Stimulated activated CD4-positive, alpha-beta T cell treated with anti-CD3 and anti-CD28 coated beads, Interleukin-15, amount 100 ng/mL, for 48 hours (primary cell): ENCODE measurements at regions not wholly inside any gene's neighbourhood (a gene's known extent, or its start where the extent isn't known, plus 50 kb on each side); places are given as distances from the start of the nearest gene placed in this dataset.

Experiments
- DNase-seq, 2 donors: peaks; one replicate each; pipeline ENCODE4 v3.0.0-alpha.2; 2020; ENCODE audit warnings: low read depth in 2 of 2

DNA sequence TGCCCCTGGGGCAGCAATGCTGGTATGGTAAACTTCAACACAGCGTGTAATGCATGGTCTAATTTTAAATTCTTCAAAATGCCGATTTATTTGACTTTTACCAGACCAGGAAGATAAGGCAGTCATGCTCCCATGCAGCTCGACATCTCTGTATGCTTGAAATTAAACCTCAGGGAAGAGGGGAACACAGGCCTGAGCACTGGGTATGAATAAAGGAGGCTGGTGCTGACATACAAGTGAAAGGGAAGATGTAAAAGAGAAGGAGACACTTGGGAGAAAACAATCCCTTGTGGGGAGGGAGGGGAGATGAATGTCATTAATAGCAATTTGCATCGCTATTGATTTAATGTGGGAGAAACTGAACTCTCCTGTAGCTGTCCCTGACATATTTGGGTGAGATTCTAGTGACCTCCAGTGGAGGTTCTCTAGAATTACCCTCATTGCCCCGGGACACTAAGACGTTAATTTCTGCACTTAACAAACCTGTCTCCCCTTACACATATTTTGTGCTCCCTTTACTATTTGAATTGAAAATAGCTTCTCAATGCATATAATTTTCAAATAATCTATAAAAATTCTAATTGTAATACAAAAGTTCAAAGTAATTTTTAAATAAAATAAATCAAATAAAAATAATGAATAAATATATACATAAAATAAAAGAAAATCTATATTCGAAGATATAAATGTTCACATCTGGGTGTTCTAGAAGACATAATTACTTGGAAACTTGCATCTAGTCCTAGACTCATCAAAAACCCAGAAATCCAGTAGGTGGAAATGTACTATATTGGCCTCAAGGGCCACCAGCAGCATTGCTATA, 283.1 kb downstream of the LMX1A start:
- no peak for DNase-seq

DNA sequence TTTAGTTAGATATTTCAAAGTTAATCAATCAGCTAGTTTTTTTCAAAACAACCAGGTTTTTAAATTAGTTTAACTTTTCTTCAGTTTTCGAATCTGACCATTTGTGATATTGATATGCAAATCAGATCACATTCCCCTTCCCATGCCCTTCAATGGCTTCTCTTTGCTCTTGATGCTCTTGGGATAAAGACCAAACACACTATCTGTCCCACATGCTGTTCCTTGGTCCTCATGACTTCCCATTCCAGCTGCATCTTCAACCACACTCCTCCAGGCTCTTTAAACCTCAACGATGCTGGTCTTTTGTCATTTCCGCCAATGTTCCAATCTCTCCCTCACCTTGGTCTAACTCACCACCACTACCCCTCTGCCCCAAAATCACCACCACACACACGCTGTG, 285.8 kb downstream of the LMX1A start:
- DNase-seq: no peak

- DNase-seq: no peak
Observed at GRCh38 chr1:165069829-165070228, 286.7 kb downstream of the LMX1A start.

- no peak for DNase-seq
Observed at GRCh38 chr1:165068741-165069140, 287.8 kb downstream of the LMX1A start.

- no peak for DNase-seq
Observed at GRCh38 chr1:165067829-165068228, 288.7 kb downstream of the LMX1A start.

DNA sequence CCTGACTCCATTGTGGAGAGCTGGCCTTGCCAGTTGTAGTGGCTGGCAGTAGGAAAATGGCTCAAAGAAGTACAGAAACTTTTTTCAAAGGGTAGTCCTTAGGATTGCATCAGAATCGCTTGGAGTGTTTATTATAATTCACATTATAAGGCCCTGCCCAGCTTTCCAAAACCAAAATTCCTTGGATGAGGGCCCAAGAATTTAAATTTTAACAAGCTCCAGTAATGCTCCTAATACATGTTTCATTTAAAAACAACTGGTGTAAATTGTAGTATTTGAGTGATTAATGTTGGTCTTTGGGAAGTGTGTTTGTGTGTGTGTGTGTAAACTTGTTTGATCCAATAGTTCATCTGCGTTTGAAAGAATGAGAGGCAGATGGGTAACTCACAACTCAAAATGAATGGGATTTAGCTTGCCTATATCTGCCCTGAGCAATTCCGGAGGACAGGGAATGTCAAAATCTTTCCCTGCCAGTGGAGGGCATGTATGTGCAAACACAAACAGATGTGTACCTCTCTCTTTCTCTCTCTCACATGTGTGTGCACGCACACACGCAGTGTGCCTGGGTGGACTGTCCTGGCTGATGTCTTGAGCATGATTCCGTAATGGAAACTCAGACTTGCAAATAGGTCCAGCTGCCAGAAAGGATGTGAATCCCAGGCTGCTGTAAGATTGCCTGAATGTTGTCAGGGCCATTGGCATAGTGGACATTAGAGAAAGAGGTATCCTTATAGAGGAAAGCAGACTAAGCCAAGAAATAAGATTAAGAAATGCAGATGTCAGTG, 293.1 kb downstream of the LMX1A start:
- DNase-seq: no peak

GRCh38 chr1:165062346-165062745, 294.2 kb downstream of the LMX1A start:
- DNase-seq: no peak

DNA sequence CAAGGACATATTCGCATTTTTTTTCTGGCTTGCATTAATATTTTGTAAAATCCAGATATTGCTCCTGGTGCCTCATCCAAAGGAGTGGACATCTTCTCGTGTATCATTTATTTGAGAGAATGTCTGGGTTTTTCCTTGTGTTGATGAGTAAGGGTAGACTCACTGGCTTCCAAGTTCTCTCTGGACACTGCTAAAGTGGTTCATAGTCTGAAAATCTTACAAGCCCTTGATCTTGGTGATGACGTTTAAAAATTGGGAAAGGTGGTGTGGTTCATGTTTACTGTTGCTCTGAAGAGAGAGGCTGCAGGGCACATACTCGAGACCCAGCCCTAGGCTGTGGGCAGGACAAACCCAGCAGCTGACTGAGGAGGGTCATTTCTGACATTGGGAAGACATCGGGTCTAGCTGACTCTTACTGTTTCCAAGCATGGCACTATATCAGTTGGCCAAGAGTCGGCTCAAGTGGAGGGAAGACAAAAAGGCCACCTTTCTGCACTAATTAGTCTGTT, 296.2 kb downstream of the LMX1A start:
- DNase-seq: no peak

DNA sequence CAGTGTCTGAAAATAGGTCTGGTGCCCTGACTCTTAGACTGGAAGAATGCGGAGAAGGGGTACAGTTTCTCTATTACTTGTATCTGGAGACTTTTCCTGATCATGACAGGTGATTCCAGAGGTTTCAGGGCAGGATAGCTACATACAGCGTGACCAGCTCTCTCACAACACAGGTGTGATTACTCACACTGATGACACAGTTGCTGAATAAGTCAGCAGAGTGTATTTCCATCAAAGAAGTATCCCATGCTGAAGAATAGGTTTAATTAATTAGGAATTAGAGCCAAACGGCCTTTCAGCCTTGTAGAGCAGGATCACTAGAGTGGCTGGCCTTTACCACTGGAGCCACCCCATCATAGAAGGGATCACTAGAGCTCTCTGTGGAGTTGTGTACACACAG, 298.6 kb downstream of the LMX1A start:
- DNase-seq: no peak

- DNase-seq: no peak
Observed at GRCh38 chr1:165056914-165057313, 299.6 kb downstream of the LMX1A start.

DNA sequence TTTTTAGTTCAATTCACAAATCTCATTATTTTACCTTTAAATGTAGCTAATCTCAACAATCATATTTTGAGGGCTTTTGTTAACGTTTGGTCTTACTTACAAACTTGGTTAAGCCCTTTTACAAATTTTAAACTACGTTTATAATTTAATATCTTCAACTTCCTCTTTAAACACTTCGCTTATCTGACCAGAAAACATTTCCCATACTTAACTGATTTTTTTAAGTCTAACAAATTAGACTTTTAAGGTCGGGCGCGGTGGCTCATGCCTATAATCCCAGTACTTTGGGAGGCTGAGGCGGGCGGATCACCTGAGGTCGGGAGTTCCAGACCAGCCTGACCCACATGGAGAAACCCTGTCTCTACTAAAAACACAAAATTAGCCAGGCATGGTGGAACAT, 300.9 kb downstream of the LMX1A start:
- DNase-seq: no peak

GRCh38 chr1:165054627-165055026, 301.9 kb downstream of the LMX1A start:
- no peak for DNase-seq

GRCh38 chr1:165053351-165053750, 303.2 kb downstream of the LMX1A start:
- DNase-seq: no peak

- no peak for DNase-seq
Observed at GRCh38 chr1:165052936-165053335, 303.6 kb downstream of the LMX1A start.

GRCh38 chr1:165052431-165052830, 304.1 kb downstream of the LMX1A start:
- no peak for DNase-seq

- DNase-seq: no peak
Observed at GRCh38 chr1:165050246-165050645, 306.3 kb downstream of the LMX1A start.

- no peak for DNase-seq
Observed at GRCh38 chr1:165047994-165048393, 308.5 kb downstream of the LMX1A start.

DNA sequence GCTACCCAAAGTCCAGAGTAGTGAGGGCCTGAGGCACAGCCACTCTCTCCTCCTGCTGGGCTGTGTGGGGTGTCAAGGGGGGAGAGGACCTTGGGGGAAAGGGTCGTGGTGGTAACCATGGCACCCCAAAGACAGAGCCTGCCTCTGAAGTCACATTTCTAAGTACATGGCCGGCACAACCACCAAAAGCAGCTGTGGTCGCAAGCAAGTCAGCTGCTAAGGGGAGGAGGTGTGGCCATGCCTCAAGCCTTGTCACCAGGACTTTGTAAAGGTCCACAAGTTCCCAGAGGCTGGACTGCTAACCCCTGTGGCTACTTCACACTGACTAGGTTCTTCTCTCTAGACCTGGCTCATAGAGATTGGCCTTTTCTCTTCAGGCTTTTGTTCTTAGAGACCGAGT, 310.6 kb downstream of the LMX1A start:
- no peak for DNase-seq

DNA sequence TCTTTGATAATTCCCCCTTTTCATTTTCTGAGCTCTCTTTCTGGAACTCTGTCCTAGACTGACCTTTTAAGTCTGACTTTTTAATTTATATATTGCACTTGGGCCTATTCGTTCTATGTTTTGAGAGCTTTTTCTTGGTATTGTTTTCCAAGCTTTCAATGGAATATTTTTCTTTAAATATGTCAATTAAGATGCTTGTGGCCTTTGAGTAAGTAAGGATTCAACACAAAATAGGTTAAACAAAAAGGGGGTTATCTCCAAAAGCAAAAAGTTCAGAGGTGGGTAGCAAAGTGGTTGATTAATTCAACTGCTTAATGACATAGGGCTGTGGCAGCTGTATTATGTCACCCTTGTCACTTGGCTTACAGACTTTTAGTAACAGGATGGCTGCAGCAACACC, 315.9 kb downstream of the LMX1A start:
- no peak for DNase-seq

DNA sequence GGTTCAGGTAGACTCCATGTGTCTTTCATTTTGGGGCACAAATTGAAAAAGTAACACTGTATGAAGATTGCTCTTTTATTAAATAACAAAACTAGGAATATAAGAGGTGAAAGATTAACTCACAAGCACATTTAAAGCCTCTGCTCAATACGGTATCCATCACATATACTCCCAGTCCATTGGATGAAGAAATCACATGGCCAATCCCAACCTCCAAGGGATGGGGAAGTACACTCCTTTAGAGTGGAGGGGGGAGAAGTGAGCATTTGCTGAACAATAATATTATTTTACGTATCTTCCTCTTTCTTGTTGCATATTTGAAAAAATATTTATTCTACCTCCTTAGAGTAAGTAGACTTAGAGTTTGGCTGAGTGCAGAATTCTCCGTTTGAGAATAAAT, 316.5 kb downstream of the LMX1A start:
- DNase-seq: no peak

DNA sequence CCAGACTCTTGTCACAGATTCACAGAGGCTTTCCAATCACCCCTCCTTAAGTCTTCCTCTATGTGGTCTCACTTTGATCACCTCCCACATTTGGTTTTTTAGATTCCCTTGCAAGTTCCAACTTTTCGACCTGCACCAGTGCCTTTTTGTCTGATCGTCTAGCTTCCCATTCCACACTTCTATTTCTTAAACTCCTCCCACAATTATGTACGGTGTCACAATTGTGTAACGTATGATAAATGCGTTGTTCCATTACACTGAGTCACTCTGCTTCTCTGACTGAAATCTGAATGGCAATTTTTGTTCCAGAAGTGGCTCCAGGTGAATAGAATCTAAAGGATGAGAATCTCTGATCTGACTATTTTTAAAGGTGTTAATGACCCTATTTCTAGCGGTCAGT, 320.1 kb downstream of the LMX1A start:
- no peak for DNase-seq

DNA sequence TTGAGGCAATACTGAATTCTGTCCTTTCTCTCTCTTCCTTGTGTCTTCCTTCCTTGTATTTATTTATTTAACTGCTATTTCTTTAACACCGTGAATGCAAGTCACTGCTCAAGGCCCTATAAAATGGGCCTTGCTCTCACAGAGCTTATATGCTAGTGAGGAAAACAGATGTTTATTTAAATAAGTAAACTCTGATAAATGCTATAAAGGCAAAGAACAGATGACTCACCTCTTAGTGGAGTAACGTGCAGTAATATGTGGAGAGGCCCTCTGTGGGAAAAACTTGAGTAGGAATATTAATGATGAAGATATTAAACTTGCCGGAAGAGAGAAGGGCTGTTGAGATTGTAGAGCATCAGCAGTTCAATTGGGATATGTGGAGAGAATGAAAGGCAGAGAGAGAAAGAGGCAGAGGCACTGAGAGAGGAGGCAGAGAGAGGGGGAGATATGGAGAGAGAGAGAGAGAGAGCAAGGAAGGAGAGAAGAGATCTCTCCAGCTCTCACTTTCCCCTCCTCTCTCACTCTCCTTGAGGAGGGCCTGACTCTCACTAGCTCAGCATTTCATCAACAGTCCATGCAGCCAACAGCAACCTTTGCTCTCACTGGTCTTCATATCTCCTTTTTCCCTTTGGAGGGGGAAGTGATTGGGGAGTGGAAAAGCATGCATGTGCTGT, 322.2 kb downstream of the LMX1A start:
- DNase-seq: no peak
